Stimulated activated naive CD8-positive, alpha-beta T cell treated with anti-CD3 and anti-CD28 coated beads, Interleukin-15, Interleukin-2, amounts not matched to agents 100 ng/mL and 50 ng/mL, for 24 hours (primary cell): ENCODE measurements at regions not wholly inside any gene's neighbourhood (a gene's known extent, or its start where the extent isn't known, plus 50 kb on each side); places are given as distances from the start of the nearest gene placed in this dataset.
"Not testable (repeated sequence)": the region's sequence is repeated elsewhere in the genome, so short reads cannot be mapped to it uniquely, and the experiment has no call there.

Experiments
- H3K27ac Mint-ChIP-seq: one replicate; pipeline ENCODE4 v1.8.0; 2021; ENCODE audit warnings: mild to moderate bottlenecking, mixed read lengths
- H3K27me3 Mint-ChIP-seq: one replicate; pipeline ENCODE4 v1.8.0; 2021; ENCODE audit warnings: mixed read lengths
- H3K36me3 Mint-ChIP-seq: one replicate; pipeline ENCODE4 v1.8.0; 2021; ENCODE audit warnings: low read depth, mixed read lengths
- H3K4me1 Mint-ChIP-seq: one replicate; pipeline ENCODE4 v1.8.0; 2021; ENCODE audit warnings: low read depth, mixed read lengths
- H3K4me3 Mint-ChIP-seq: one replicate; pipeline ENCODE4 v1.8.0; 2021; ENCODE audit warnings: mild to moderate bottlenecking, mixed read lengths
- H3K9me3 Mint-ChIP-seq: one replicate; pipeline ENCODE4 v1.8.0; 2021; ENCODE audit warnings: mixed read lengths

- Mint-ChIP-seq H3K36me3 (no peaks in the 10 kb centered on the region), H3K4me1 (no peaks in the 10 kb centered on the region), H3K9me3 (no peaks in the 10 kb centered on the region), H3K4me3 (no peak overlapping the region), H3K27me3 (peaks cover 4% of the 10 kb centered on the region), H3K27ac (no peak overlapping the region)
These were observed 188.3 kb downstream of the OLFM1 start for GRCh38 chr9:135275571-135276289.

GRCh38 chr9:135277219-135278201, 190.0 kb downstream of the OLFM1 start:
- Mint-ChIP-seq H3K4me1 (no peaks in the 10 kb centered on the region), H3K9me3 (no peaks in the 10 kb centered on the region), H3K4me3 (no peak overlapping the region), H3K27me3 (peaks cover 4% of the 10 kb centered on the region), H3K27ac (no peak overlapping the region), H3K36me3 (no peaks in the 10 kb centered on the region)

GRCh38 chr9:135278586-135278985, 191.1 kb downstream of the OLFM1 start:
- Mint-ChIP-seq H3K27me3 (peaks cover 4% of the 10 kb centered on the region), H3K36me3 (no peaks in the 10 kb centered on the region), H3K4me3 (no peak overlapping the region), H3K9me3 (no peaks in the 10 kb centered on the region), H3K4me1 (no peaks in the 10 kb centered on the region), H3K27ac (no peak overlapping the region)

- Mint-ChIP-seq H3K27ac (no peak overlapping the region), H3K27me3 (no peaks in the 10 kb centered on the region), H3K36me3 (no peaks in the 10 kb centered on the region), H3K4me1 (no peaks in the 10 kb centered on the region), H3K4me3 (no peak overlapping the region), H3K9me3 (no peaks in the 10 kb centered on the region)
These were observed 191.9 kb downstream of the OLFM1 start for GRCh38 chr9:135279385-135279784.

GRCh38 chr9:135279834-135280393, 192.4 kb downstream of the OLFM1 start:
- Mint-ChIP-seq H3K36me3 (no peaks in the 10 kb centered on the region), H3K27me3 (no peaks in the 10 kb centered on the region), H3K9me3 (no peaks in the 10 kb centered on the region), H3K27ac (no peak overlapping the region), H3K4me1 (no peaks in the 10 kb centered on the region), H3K4me3 (no peak overlapping the region)

GRCh38 chr9:135280666-135281065, 193.2 kb downstream of the OLFM1 start:
- no peak overlapping the region for H3K4me3 Mint-ChIP-seq
- no peaks in the 10 kb centered on the region for H3K4me1 Mint-ChIP-seq
- no peaks in the 10 kb centered on the region for H3K36me3 Mint-ChIP-seq
- no peaks in the 10 kb centered on the region for H3K27me3 Mint-ChIP-seq
- no peaks in the 10 kb centered on the region for H3K9me3 Mint-ChIP-seq
- no peak overlapping the region for H3K27ac Mint-ChIP-seq

GRCh38 chr9:135281151-135281550, 193.7 kb downstream of the OLFM1 start:
- no peaks in the 10 kb centered on the region for H3K27me3 Mint-ChIP-seq
- H3K4me1 Mint-ChIP-seq = no peaks in the 10 kb centered on the region
- H3K27ac Mint-ChIP-seq = no peak overlapping the region
- H3K9me3 Mint-ChIP-seq = no peaks in the 10 kb centered on the region
- no peaks in the 10 kb centered on the region for H3K36me3 Mint-ChIP-seq
- no peak overlapping the region for H3K4me3 Mint-ChIP-seq

- H3K9me3 Mint-ChIP-seq = no peaks in the 10 kb centered on the region
- no peaks in the 10 kb centered on the region for H3K36me3 Mint-ChIP-seq
- H3K4me1 Mint-ChIP-seq = no peaks in the 10 kb centered on the region
- no peak overlapping the region for H3K27ac Mint-ChIP-seq
- no peaks in the 10 kb centered on the region for H3K27me3 Mint-ChIP-seq
- no peak overlapping the region for H3K4me3 Mint-ChIP-seq
These were observed 194.6 kb downstream of the OLFM1 start for GRCh38 chr9:135281791-135282737.

- Mint-ChIP-seq H3K27me3 (no peaks in the 10 kb centered on the region), H3K4me1 (no peaks in the 10 kb centered on the region), H3K9me3 (no peaks in the 10 kb centered on the region), H3K27ac (no peak overlapping the region), H3K4me3 (no peak overlapping the region), H3K36me3 (no peaks in the 10 kb centered on the region)
These were observed 195.3 kb downstream of the OLFM1 start for GRCh38 chr9:135282808-135283207.

GRCh38 chr9:135283671-135284070, 195.9 kb upstream of the PPP1R26 start:
- Mint-ChIP-seq H3K27ac (no peak overlapping the region), H3K36me3 (no peaks in the 10 kb centered on the region), H3K4me1 (no peaks in the 10 kb centered on the region), H3K27me3 (no peaks in the 10 kb centered on the region), H3K9me3 (no peaks in the 10 kb centered on the region), H3K4me3 (no peak overlapping the region)

- H3K27me3 Mint-ChIP-seq = peaks cover 5% of the 10 kb centered on the region
- H3K4me1 Mint-ChIP-seq = no peaks in the 10 kb centered on the region
- no peaks in the 10 kb centered on the region for H3K9me3 Mint-ChIP-seq
- no peaks in the 10 kb centered on the region for H3K36me3 Mint-ChIP-seq
- H3K4me3 Mint-ChIP-seq = no peak overlapping the region
- no peak overlapping the region for H3K27ac Mint-ChIP-seq
These were observed 195.0 kb upstream of the PPP1R26 start for GRCh38 chr9:135284386-135285134.

GRCh38 chr9:135286187-135286925, 193.2 kb upstream of the PPP1R26 start:
- H3K27ac Mint-ChIP-seq, H3K36me3 Mint-ChIP-seq, H3K9me3 Mint-ChIP-seq, H3K4me3 Mint-ChIP-seq, H3K4me1 Mint-ChIP-seq: not testable (repeated sequence)
- peaks cover 17% of the 10 kb centered on the region for H3K27me3 Mint-ChIP-seq

GRCh38 chr9:135286961-135287360, 192.6 kb upstream of the PPP1R26 start:
- H3K36me3 Mint-ChIP-seq = no peaks in the 10 kb centered on the region
- H3K4me1 Mint-ChIP-seq = no peaks in the 10 kb centered on the region
- no peak overlapping the region for H3K27ac Mint-ChIP-seq
- peaks cover 20% of the 10 kb centered on the region for H3K27me3 Mint-ChIP-seq
- H3K4me3 Mint-ChIP-seq = no peak overlapping the region
- no peaks in the 10 kb centered on the region for H3K9me3 Mint-ChIP-seq
